ENCODE measurements at regions not wholly inside any gene's neighbourhood (a gene's known extent, or its start where the extent isn't known, plus 50 kb on each side); places are given as distances from the start of the nearest gene placed in this dataset.

- ChIA-PET CTCF (no interaction called here), POLR2A (no interaction called here)
- no peak overlapping the region for H3K4me3 Mint-ChIP-seq
- H3K9me3 Mint-ChIP-seq = peaks cover 5% of the 10 kb centered on the region
- no peaks in the 10 kb centered on the region for H3K36me3 Mint-ChIP-seq (ENCODE audit: low read depth)
- no peak overlapping the region for H3K27ac Mint-ChIP-seq
- no peak for ATAC-seq
- no peak for TF ChIP-seq CTCF (IDR thresholded peaks at IDR 0.05)
- DNase-seq = no peak
- no peaks in the 10 kb centered on the region for H3K4me1 Mint-ChIP-seq (ENCODE audit: low read depth)
- intact Hi-C loops (cut with micrococcal nuclease) = no loop called here
- H3K27me3 Mint-ChIP-seq = no peaks in the 10 kb centered on the region
Observed at GRCh38 chr11:127492029-127492428, 491.5 kb upstream of the KIRREL3 start.

GRCh38 chr11:127491589-127491988 lies 491.0 kb upstream of the KIRREL3 start:
- intact Hi-C loops (cut with micrococcal nuclease) = no loop called here
- Mint-ChIP-seq H3K36me3 (ENCODE audit: low read depth) (no peaks in the 10 kb centered on the region), H3K4me1 (ENCODE audit: low read depth) (no peaks in the 10 kb centered on the region), H3K27ac (no peak overlapping the region), H3K9me3 (peaks cover 5% of the 10 kb centered on the region), H3K4me3 (no peak overlapping the region), H3K27me3 (no peaks in the 10 kb centered on the region)
- ATAC-seq = no peak
- DNase-seq = no peak
- CTCF ChIA-PET = interaction anchor here (0.8 kb wide), 1 partner anchor 352 kb away, joined by 3 read pairs; no protein-coding TSS in a partner anchor
- POLR2A ChIA-PET = no interaction called here
- no peak for TF ChIP-seq CTCF (IDR thresholded peaks at IDR 0.05)

- intact Hi-C loops (cut with micrococcal nuclease) = no loop called here
- Mint-ChIP-seq H3K36me3 (ENCODE audit: low read depth) (no peaks in the 10 kb centered on the region), H3K4me3 (no peak overlapping the region)
Observed at GRCh38 chr11:127490896-127491295, 490.3 kb upstream of the KIRREL3 start.

GRCh38 chr11:127485541-127485940 lies 485.0 kb upstream of the KIRREL3 start:
- Mint-ChIP-seq H3K27ac (no peak overlapping the region), H3K36me3 (ENCODE audit: low read depth) (no peaks in the 10 kb centered on the region), H3K4me1 (ENCODE audit: low read depth) (no peaks in the 10 kb centered on the region), H3K4me3 (no peak overlapping the region), H3K9me3 (no peaks in the 10 kb centered on the region), H3K27me3 (no peaks in the 10 kb centered on the region)
- ChIA-PET CTCF (no interaction called here), POLR2A (no interaction called here)
- no peak for TF ChIP-seq CTCF (IDR thresholded peaks at IDR 0.05)
- DNase-seq (no peak), ATAC-seq (no peak)
- intact Hi-C loops (cut with micrococcal nuclease) = no loop called here

More at GRCh38 chr11:127490896-127491295, 490.3 kb upstream of the KIRREL3 start:
- no peaks in the 10 kb centered on the region for H3K4me1 Mint-ChIP-seq (ENCODE audit: low read depth)
- H3K27me3 Mint-ChIP-seq = no peaks in the 10 kb centered on the region
- POLR2A ChIA-PET = no interaction called here
- H3K27ac Mint-ChIP-seq = no peak overlapping the region
- CTCF ChIA-PET = interaction anchor here (0.8 kb wide), 1 partner anchor 353 kb away, joined by 3 read pairs; no protein-coding TSS in a partner anchor
- ATAC-seq (no peak), DNase-seq (no peak)
- H3K9me3 Mint-ChIP-seq = peaks cover 5% of the 10 kb centered on the region
- TF ChIP-seq CTCF (IDR thresholded peaks at IDR 0.05) = no peak

GRCh38 chr11:127481391-127481790 lies 480.8 kb upstream of the KIRREL3 start:
- POLR2A ChIA-PET = no interaction called here
- no peak overlapping the region for H3K27ac Mint-ChIP-seq
- no peak overlapping the region for H3K4me3 Mint-ChIP-seq
- no peaks in the 10 kb centered on the region for H3K4me1 Mint-ChIP-seq (ENCODE audit: low read depth)
- no peaks in the 10 kb centered on the region for H3K9me3 Mint-ChIP-seq
- ATAC-seq (no peak), DNase-seq (no peak)
- no peaks in the 10 kb centered on the region for H3K36me3 Mint-ChIP-seq (ENCODE audit: low read depth)
- H3K27me3 Mint-ChIP-seq = no peaks in the 10 kb centered on the region
- TF ChIP-seq CTCF (IDR thresholded peaks at IDR 0.05) = no peak
- CTCF ChIA-PET = no interaction called here
- intact Hi-C loops (cut with micrococcal nuclease) = no loop called here
